MM.1S (cell line): ENCODE measurements at regions not wholly inside any gene's neighbourhood (a gene's known extent, or its start where the extent isn't known, plus 50 kb on each side); places are given as distances from the start of the nearest gene placed in this dataset.

Experiments
- EZH2 ChIP-seq: fragments of 300-600 bp; sonication (generic); optimal IDR thresholded peaks from 2 replicates; pipeline ENCODE3; 2017; ENCODE audit warnings: low read depth, mild to moderate bottlenecking, antibody characterized with exemption, low read length, mixed read lengths
- TF ChIP-seq, protein P1 (sequence below): fragments of 300-600 bp; sonication (generic); IDR thresholded peaks from 2 replicates; pipeline ENCODE4 v1.5.1; 2016; ENCODE audit warnings: antibody characterized with exemption, low read length, mixed read lengths

- TF ChIP-seq, protein P1, sequence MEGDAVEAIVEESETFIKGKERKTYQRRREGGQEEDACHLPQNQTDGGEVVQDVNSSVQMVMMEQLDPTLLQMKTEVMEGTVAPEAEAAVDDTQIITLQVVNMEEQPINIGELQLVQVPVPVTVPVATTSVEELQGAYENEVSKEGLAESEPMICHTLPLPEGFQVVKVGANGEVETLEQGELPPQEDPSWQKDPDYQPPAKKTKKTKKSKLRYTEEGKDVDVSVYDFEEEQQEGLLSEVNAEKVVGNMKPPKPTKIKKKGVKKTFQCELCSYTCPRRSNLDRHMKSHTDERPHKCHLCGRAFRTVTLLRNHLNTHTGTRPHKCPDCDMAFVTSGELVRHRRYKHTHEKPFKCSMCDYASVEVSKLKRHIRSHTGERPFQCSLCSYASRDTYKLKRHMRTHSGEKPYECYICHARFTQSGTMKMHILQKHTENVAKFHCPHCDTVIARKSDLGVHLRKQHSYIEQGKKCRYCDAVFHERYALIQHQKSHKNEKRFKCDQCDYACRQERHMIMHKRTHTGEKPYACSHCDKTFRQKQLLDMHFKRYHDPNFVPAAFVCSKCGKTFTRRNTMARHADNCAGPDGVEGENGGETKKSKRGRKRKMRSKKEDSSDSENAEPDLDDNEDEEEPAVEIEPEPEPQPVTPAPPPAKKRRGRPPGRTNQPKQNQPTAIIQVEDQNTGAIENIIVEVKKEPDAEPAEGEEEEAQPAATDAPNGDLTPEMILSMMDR: no peak
- TF ChIP-seq EZH2: no peak
Observed at GRCh38 chr1:199546323-199546722, 481.2 kb upstream of the NR5A2 start.
